IMR-90 (cell line): ENCODE measurements at regions not wholly inside any gene's neighbourhood (a gene's known extent, or its start where the extent isn't known, plus 50 kb on each side); places are given as distances from the start of the nearest gene placed in this dataset.

Experiments
- ATAC-seq: fragments of 200-7000 bp; cut with Tn5 transposase; 2 replicates; pipeline ENCODE4 v1.9.1; 2020; ENCODE audit warnings: low read depth, mild to moderate bottlenecking, moderate library complexity
- BruUV-seq: library from RNA; stranded (reverse); fragments of 400-500 nt; replicated peaks from 2 replicates; lab custom pipeline; 2021; lab: Mats Ljungman, UMichigan
- CTCF ChIA-PET: fragments of 300-600 bp; formaldehyde crosslinking; extraction: SDS; loops from one replicate; lab custom pipeline; 2021; ENCODE audit warnings: antibody characterized with exemption; lab: Yijun Ruan, JAX
- POLR2A ChIA-PET: fragments of 300-600 bp; sonication (Branson Sonifier 250); formaldehyde crosslinking; loops from one replicate; lab custom pipeline; 2022; ENCODE audit warnings: antibody characterized with exemption; ENCODE audit not compliant: unreplicated experiment; lab: Charles Lee
- DNase-seq: peaks from one replicate; pipeline ENCODE4 v3.0.0; 2013
- H2AFZ ChIP-seq: replicated peaks from 2 replicates; pipeline ENCODE3; 2013; ENCODE audit warnings: low read length, mild to moderate bottlenecking; ENCODE audit not compliant: poor library complexity
- H2AK5ac ChIP-seq: 2 replicates; pipeline ENCODE4 v1.6.1; 2013; ENCODE audit warnings: low read depth, low read length, inconsistent platforms
- H2AK9ac ChIP-seq: replicated peaks from 2 replicates; pipeline ENCODE3; 2013; ENCODE audit warnings: mild to moderate bottlenecking, low read depth, low read length, moderate library complexity; ENCODE audit not compliant: poor library complexity
- H2BK120ac ChIP-seq: 2 replicates; pipeline ENCODE4 v1.6.1; 2013; ENCODE audit warnings: low read depth, low read length, inconsistent platforms
- H2BK15ac ChIP-seq: 3 replicates; pipeline ENCODE4 v1.6.1; 2013; ENCODE audit warnings: low read depth, low read length, inconsistent platforms
- H2BK20ac ChIP-seq: 2 replicates; pipeline ENCODE4 v1.6.1; 2013; ENCODE audit warnings: low read depth, mild to moderate bottlenecking, inconsistent platforms, low read length, moderate library complexity
- H2BK5ac ChIP-seq: 2 replicates; pipeline ENCODE4 v1.6.1; 2013; ENCODE audit warnings: mild to moderate bottlenecking, low read depth, low read length, inconsistent platforms; ENCODE audit not compliant: poor library complexity, severe bottlenecking
- H3K14ac ChIP-seq: replicated peaks from 2 replicates; pipeline ENCODE4 v1.6.1; 2013; ENCODE audit warnings: low read depth, low read length, inconsistent platforms
- H3K18ac ChIP-seq: 2 replicates; pipeline ENCODE4 v1.6.1; 2013; ENCODE audit warnings: low read depth, low read length, control low read depth
- H3K23ac ChIP-seq: 2 replicates; pipeline ENCODE4 v1.6.1; 2013; ENCODE audit warnings: low read depth, low read length, inconsistent platforms
- H3K27ac ChIP-seq: 2 replicates; pipeline ENCODE4 v1.5.1; 2013; ENCODE audit warnings: mild to moderate bottlenecking, control low read depth, low read length; ENCODE audit not compliant: insufficient read depth
- H3K27me3 ChIP-seq: 2 replicates; pipeline ENCODE4 v1.6.1; 2013; ENCODE audit warnings: low read length; ENCODE audit not compliant: control insufficient read depth, insufficient read depth
- H3K36me3 ChIP-seq: 2 replicates; pipeline ENCODE4 v1.6.1; 2013; ENCODE audit warnings: low read length, mixed read lengths; ENCODE audit not compliant: control insufficient read depth, insufficient read depth
- H3K4ac ChIP-seq: 2 replicates; pipeline ENCODE4 v1.6.1; 2013; ENCODE audit warnings: low read depth, low read length, inconsistent platforms
- H3K4me1 ChIP-seq: 2 replicates; pipeline ENCODE4 v1.6.1; 2013; ENCODE audit warnings: low read length, mixed read lengths; ENCODE audit not compliant: control insufficient read depth, insufficient read depth
- H3K4me2 ChIP-seq: 2 replicates; pipeline ENCODE4 v1.6.1; 2013; ENCODE audit warnings: low read depth, mild to moderate bottlenecking, control low read depth, low read length, moderate library complexity
- H3K4me3 ChIP-seq: 2 replicates; pipeline ENCODE4 v1.5.1; 2013; ENCODE audit warnings: low read depth, mild to moderate bottlenecking, control low read depth, low read length, moderate library complexity; ENCODE audit not compliant: insufficient read depth
- H3K56ac ChIP-seq: 2 replicates; pipeline ENCODE4 v1.6.1; 2013; ENCODE audit warnings: low read length, inconsistent platforms; ENCODE audit not compliant: insufficient read depth; ENCODE audit errors: extremely low read depth
- H3K79me1 ChIP-seq, 2 experiments: 2 replicates each; pipeline ENCODE4 v1.6.1; 2013; ENCODE audit warnings: low read length in 2 of 2, inconsistent platforms in 1 of 2, low read depth in 1 of 2
- H3K9ac ChIP-seq: 2 replicates; pipeline ENCODE4 v1.6.1; 2013; ENCODE audit warnings: low read depth, low read length, control low read depth
- H3K9me1 ChIP-seq: 2 replicates; pipeline ENCODE4 v1.6.1; 2013; ENCODE audit warnings: low read length, inconsistent platforms; ENCODE audit not compliant: insufficient read depth
- H3K9me3 ChIP-seq: 2 replicates; pipeline ENCODE4 v1.6.1; 2013; ENCODE audit warnings: low read length; ENCODE audit not compliant: control insufficient read depth, insufficient read depth
- H4K20me1 ChIP-seq: 2 replicates; pipeline ENCODE4 v1.6.1; 2013; ENCODE audit warnings: low read length, inconsistent platforms; ENCODE audit not compliant: insufficient read depth
- H4K5ac ChIP-seq: 2 replicates; pipeline ENCODE4 v1.6.1; 2013; ENCODE audit warnings: mild to moderate bottlenecking, low read depth, low read length, control low read depth
- H4K8ac ChIP-seq, 2 experiments: 2 replicates each; pipeline ENCODE4 v1.6.1; 2013; ENCODE audit warnings: low read depth in 2 of 2, low read length in 2 of 2, control low read depth in 1 of 2, inconsistent platforms in 1 of 2
- H4K91ac ChIP-seq: 2 replicates; pipeline ENCODE4 v1.6.1; 2013; ENCODE audit warnings: low read depth, low read length, inconsistent platforms; ENCODE audit not compliant: insufficient read depth
- CEBPB ChIP-seq: IDR thresholded peaks from 2 replicates; pipeline ENCODE4 v1.6.1; 2012; ENCODE audit warnings: low read depth, low read length, improper control_type of control experiment
- CHD1 ChIP-seq: IDR thresholded peaks from 2 replicates; pipeline ENCODE4 v1.6.1; 2012; ENCODE audit warnings: low read depth, low read length, improper control_type of control experiment
- MAFK ChIP-seq: IDR thresholded peaks from 2 replicates; pipeline ENCODE4 v1.6.1; 2012; ENCODE audit warnings: low read depth, low read length, improper control_type of control experiment
- MAZ ChIP-seq: IDR thresholded peaks from 2 replicates; pipeline ENCODE4 v1.6.1; 2012; ENCODE audit warnings: low read depth, mild to moderate bottlenecking, low read length, improper control_type of control experiment, moderate library complexity, borderline replicate concordance
- MXI1 ChIP-seq: IDR thresholded peaks from 2 replicates; pipeline ENCODE4 v1.6.1; 2012; ENCODE audit warnings: low read depth, mild to moderate bottlenecking, low read length, moderate library complexity, borderline replicate concordance
- WGBS, 2 experiments: methylation state at CpG; one replicate each; pipeline versions ENCODE4 v1.1.5 to v1.1.7; 2013; ENCODE audit warnings: missing lambda C conversion rate in 2 of 2; ENCODE audit not compliant: insufficient read length in 1 of 2; ENCODE audit errors: extremely low coverage in 2 of 2; 5-methylcytosine and 5-hydroxymethylcytosine counted together
- dilution Hi-C: fragments of 300-500 bp; cut with HindIII; formaldehyde crosslinking; loops from one replicate; pipeline ENCODE4 v1.14.3; 2018; ENCODE audit warnings: low sequenced_read_pairs; ENCODE audit not compliant: unreplicated experiment
- in situ Hi-C: fragments of 300-500 bp; cut with MboI; formaldehyde crosslinking; loops from 3 replicates; pipeline ENCODE4 v1.14.3; 2019; ENCODE audit warnings: low sequenced_read_pairs, inconsistent platforms, mixed read lengths
- intact Hi-C: fragments of 100-400 bp; cut with micrococcal nuclease; formaldehyde crosslinking; loops from 2 replicates; pipeline ENCODE4 v1.10.0; 2022

- Histone ChIP-seq H3K9ac (no peak overlapping the region), H3K56ac (no peak overlapping the region), H3K18ac (no peak overlapping the region), H3K36me3 (no peaks in the 10 kb centered on the region), H4K91ac (no peak overlapping the region), H3K27ac (no peak overlapping the region), H4K20me1 (no peaks in the 10 kb centered on the region), H2BK5ac (no peak overlapping the region), H4K8ac (no peak overlapping the region), H4K5ac (no peak overlapping the region), H2BK120ac (no peak overlapping the region), H3K4ac (no peak overlapping the region), H3K4me3 (no peak overlapping the region), H2BK15ac (no peak overlapping the region), H3K79me1 (no peaks in the 10 kb centered on the region), H2AK9ac (no peak overlapping the region), H3K23ac (no peak overlapping the region), H2AFZ (no peak overlapping the region), H2BK20ac (no peak overlapping the region), H3K9me3 (no peaks in the 10 kb centered on the region), H3K9me1 (no peaks in the 10 kb centered on the region), H3K14ac (no peak overlapping the region), H3K4me2 (no peak overlapping the region), H3K4me1 (no peaks in the 10 kb centered on the region), H2AK5ac (no peak overlapping the region), H3K27me3 (no peaks in the 10 kb centered on the region; the same call in 1 of the 2 replicates)
- in situ Hi-C loops (no loop called here), dilution Hi-C loops (no loop called here), intact Hi-C loops (no loop called here)
- no CpG with 5 or more reads among the region's 2 CpGs for WGBS, 2 experiments
- BruUV-seq, result no TSS peak
- TF ChIP-seq MXI1 (no peak), MAFK (0 out of 2 replicates have a peak, but pooled peaks have one; percentile 12), MAZ (no peak), CEBPB (no peak), CHD1 (no peak)
- POLR2A ChIA-PET, result no interaction called here
- CTCF ChIA-PET, result interaction anchor here (1.4 kb wide), 1 partner anchor 23 kb away, joined by 6 read pairs; no protein-coding TSS in a partner anchor
- ATAC-seq, result no peak
- DNase-seq, result no peak
Observed at GRCh38 chr6:8159966-8160365, 57.6 kb upstream of the EEF1E1 start.
